NB4 (cell line): ENCODE measurements at regions not wholly inside any gene's neighbourhood (a gene's known extent, or its start where the extent isn't known, plus 50 kb on each side); places are given as distances from the start of the nearest gene placed in this dataset.

Experiments used
- DNase-seq: peaks from one replicate; pipeline ENCODE4 v3.0.0; 2010; ENCODE audit warnings: low read depth
- H3K4me3 ChIP-seq: one replicate; pipeline ENCODE4 v1.5.1; 2011; ENCODE audit warnings: mild to moderate bottlenecking, low read depth, low read length, moderate library complexity
- CTCF ChIP-seq: IDR thresholded peaks from one replicate; pipeline ENCODE4 v1.5.1; 2012; ENCODE audit warnings: low read depth, low read length
- MAX ChIP-seq: IDR thresholded peaks from 2 replicates; pipeline ENCODE4 v1.6.1; 2011; ENCODE audit warnings: low read depth, low read length
- MYC ChIP-seq: IDR thresholded peaks from 2 replicates; pipeline ENCODE4 v1.6.1; 2011; ENCODE audit warnings: low read depth, low read length
- POLR2A ChIP-seq: IDR thresholded peaks from 2 replicates; pipeline ENCODE4 v1.6.1; 2011; ENCODE audit warnings: mild to moderate bottlenecking; ENCODE audit not compliant: insufficient read length; ENCODE audit errors: extremely low read depth

GRCh38 chr16:65981057-65981456 is 385.4 kb upstream of the CDH5 start:
- TF ChIP-seq POLR2A (no peak), CTCF (no peak), MAX (no peak), MYC (no peak)
- no peak for DNase-seq
- H3K4me3 ChIP-seq: no peak overlapping the region

- DNase-seq: peak; percentile 71
- TF ChIP-seq CTCF (no peak), POLR2A (no peak), MAX (no peak), MYC (no peak)
- H3K4me3 ChIP-seq: no peak overlapping the region
Observed at GRCh38 chr16:65975049-65975708, 391.3 kb upstream of the CDH5 start.

- no peak for DNase-seq
- no peak overlapping the region for H3K4me3 ChIP-seq
Observed at GRCh38 chr16:65967376-65967775, 399.1 kb upstream of the CDH5 start.

GRCh38 chr16:65965628-65966027 is 400.9 kb upstream of the CDH5 start:
- H3K4me3 ChIP-seq: no peak overlapping the region
- no peak for DNase-seq
- no peak for TF ChIP-seq MAX
- no peak for TF ChIP-seq POLR2A
- no peak for TF ChIP-seq MYC
- no peak for TF ChIP-seq CTCF

More at GRCh38 chr16:65967376-65967775, 399.1 kb upstream of the CDH5 start:
- no peak for TF ChIP-seq CTCF
- no peak for TF ChIP-seq MAX
- TF ChIP-seq MYC: no peak
- TF ChIP-seq POLR2A: no peak

GRCh38 chr16:65964752-65965151 is 401.7 kb upstream of the CDH5 start:
- TF ChIP-seq MYC (no peak), CTCF (no peak), POLR2A (no peak), MAX (no peak)
- DNase-seq: no peak
- no peak overlapping the region for H3K4me3 ChIP-seq
